ENCODE measurements at regions not wholly inside any gene's neighbourhood (a gene's known extent, or its start where the extent isn't known, plus 50 kb on each side); places are given as distances from the start of the nearest gene placed in this dataset.
"Not testable (repeated sequence)": the region's sequence is repeated elsewhere in the genome, so short reads cannot be mapped to it uniquely, and the experiment has no call there.

DNA sequence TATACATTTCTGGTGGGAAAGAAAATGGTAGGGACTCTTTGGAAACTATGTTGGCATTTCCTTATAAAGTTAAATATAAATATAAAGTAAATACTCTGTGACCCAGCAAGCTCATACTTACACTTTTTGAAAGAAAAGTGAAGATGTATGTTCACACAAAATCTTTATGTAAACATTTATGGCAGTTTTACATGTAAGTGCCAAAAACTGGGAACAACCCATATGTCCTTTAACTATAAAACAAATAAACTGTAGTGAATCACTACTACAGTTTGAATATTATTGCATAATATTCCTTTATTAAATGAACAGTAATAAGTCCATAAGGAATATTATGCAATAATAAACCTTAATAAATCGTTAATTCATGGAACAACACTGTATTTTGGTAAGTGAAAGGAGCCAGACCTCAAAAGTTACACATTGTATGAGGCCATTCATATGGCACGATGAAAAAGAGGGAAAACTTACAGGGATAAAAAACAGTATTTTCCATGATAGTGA is 1660.3 kb upstream of the LRRTM3 start:
- POLR2A ChIA-PET, result no interaction called here
- H3K27ac Mint-ChIP-seq, result no peak overlapping the region
- H3K4me3 ChIP-seq (ENCODE audit: control extremely low read depth in 1 of 5, extremely low read depth in 1 of 5, insufficient read depth in 1 of 5, low read depth in 2 of 5, low read length in 4 of 5), result no peak overlapping the region
- WGBS (ENCODE audit: insufficient coverage), result no CpG with 5 or more reads among the region's 2 CpGs
- no peaks in the 10 kb centered on the region for H3K27me3 Mint-ChIP-seq
- no peaks in the 10 kb centered on the region for H3K4me1 ChIP-seq (ENCODE audit: control insufficient read depth in 2 of 2, insufficient read depth in 2 of 2, low read length in 2 of 2)
- peaks cover 0 to 11% (median 0%) of the 10 kb centered on the region in 3 donors for H3K9me3 ChIP-seq (ENCODE audit: control extremely low read depth in 1 of 3, control insufficient read depth in 2 of 3, insufficient read depth in 1 of 3, low read length in 2 of 3)
- H2AFZ ChIP-seq (ENCODE audit: insufficient read depth, low read depth, low read length, poor library complexity, severe bottlenecking), result no peak overlapping the region
- H4K20me1 ChIP-seq (ENCODE audit: control insufficient read depth, insufficient read depth, low read length, poor library complexity, severe bottlenecking), result no peaks in the 10 kb centered on the region
- ATAC-seq (ENCODE audit: low read depth) (no peak), DNase-seq (no peak)
- H3K27ac ChIP-seq (ENCODE audit: low read length in 2 of 2), result no peak overlapping the region
- no peaks in the 10 kb centered on the region for H3K4me1 Mint-ChIP-seq
- CTCF ChIA-PET, result no interaction called here
- H3K79me2 ChIP-seq (ENCODE audit: control insufficient read depth, insufficient read depth, low read length), result no peaks in the 10 kb centered on the region
- H3K9ac ChIP-seq (ENCODE audit: low read length), result no peak overlapping the region
- H3K36me3 ChIP-seq (replicated peaks in 1 of 2; ENCODE audit: control extremely low read depth in 1 of 2, control insufficient read depth in 1 of 2, extremely low read depth in 1 of 2, insufficient read depth in 2 of 2, low read length in 1 of 2), result no peaks in the 10 kb centered on the region
- H3K9me3 Mint-ChIP-seq (ENCODE audit: insufficient read depth), result no peaks in the 10 kb centered on the region
- no peak overlapping the region for H3K4me3 Mint-ChIP-seq
- intact Hi-C loops (cut with micrococcal nuclease), result no loop called here
- TF ChIP-seq EZH2 (IDR thresholded peaks at IDR 0.05; ENCODE audit: borderline replicate concordance, insufficient read depth, low read depth, low read length, poor library complexity, severe bottlenecking), result no peak
- TF ChIP-seq, protein P1, sequence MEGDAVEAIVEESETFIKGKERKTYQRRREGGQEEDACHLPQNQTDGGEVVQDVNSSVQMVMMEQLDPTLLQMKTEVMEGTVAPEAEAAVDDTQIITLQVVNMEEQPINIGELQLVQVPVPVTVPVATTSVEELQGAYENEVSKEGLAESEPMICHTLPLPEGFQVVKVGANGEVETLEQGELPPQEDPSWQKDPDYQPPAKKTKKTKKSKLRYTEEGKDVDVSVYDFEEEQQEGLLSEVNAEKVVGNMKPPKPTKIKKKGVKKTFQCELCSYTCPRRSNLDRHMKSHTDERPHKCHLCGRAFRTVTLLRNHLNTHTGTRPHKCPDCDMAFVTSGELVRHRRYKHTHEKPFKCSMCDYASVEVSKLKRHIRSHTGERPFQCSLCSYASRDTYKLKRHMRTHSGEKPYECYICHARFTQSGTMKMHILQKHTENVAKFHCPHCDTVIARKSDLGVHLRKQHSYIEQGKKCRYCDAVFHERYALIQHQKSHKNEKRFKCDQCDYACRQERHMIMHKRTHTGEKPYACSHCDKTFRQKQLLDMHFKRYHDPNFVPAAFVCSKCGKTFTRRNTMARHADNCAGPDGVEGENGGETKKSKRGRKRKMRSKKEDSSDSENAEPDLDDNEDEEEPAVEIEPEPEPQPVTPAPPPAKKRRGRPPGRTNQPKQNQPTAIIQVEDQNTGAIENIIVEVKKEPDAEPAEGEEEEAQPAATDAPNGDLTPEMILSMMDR (IDR thresholded peaks at IDR 0.05), result no peak
- no peak overlapping the region for H3K4me2 ChIP-seq (replicated peaks; ENCODE audit: low read depth, low read length, poor library complexity, severe bottlenecking)
- no peaks in the 10 kb centered on the region for H3K27me3 ChIP-seq (replicated peaks in 1 of 4; ENCODE audit: control extremely low read depth in 1 of 4, control insufficient read depth in 3 of 4, insufficient read depth in 4 of 4, low read length in 3 of 4)

DNA sequence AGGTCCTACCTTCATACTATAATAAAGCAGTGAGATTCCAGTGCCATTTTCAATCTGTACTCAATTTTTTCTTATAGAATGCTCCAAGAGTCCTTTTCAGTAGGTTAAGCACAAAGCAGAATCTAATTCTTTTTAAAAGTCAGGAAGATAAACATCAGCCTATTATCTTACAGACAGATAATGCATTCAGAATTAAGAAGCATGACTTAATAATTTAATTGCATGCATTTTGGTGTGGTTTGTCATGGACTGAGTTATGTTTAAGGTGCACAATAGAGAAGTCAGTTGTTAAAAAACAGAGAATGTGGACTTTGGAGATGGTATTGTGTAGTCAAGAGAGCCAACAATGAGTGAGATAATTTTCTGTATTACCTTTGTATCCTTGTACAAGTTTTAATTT is 1656.3 kb upstream of the LRRTM3 start:
- H3K27ac Mint-ChIP-seq; ATAC-seq (ENCODE audit: low read depth); H3K9me3 ChIP-seq (ENCODE audit: control extremely low read depth in 1 of 3, control insufficient read depth in 2 of 3, insufficient read depth in 1 of 3, low read length in 2 of 3); H3K4me3 Mint-ChIP-seq; H3K4me1 Mint-ChIP-seq; intact Hi-C loops (cut with micrococcal nuclease); H2AFZ ChIP-seq (ENCODE audit: insufficient read depth, low read depth, low read length, poor library complexity, severe bottlenecking); H3K4me1 ChIP-seq (ENCODE audit: control insufficient read depth in 2 of 2, insufficient read depth in 2 of 2, low read length in 2 of 2); CTCF ChIA-PET; H3K9me3 Mint-ChIP-seq (ENCODE audit: insufficient read depth); H3K27me3 ChIP-seq (replicated peaks in 1 of 4; ENCODE audit: control extremely low read depth in 1 of 4, control insufficient read depth in 3 of 4, insufficient read depth in 4 of 4, low read length in 3 of 4); H3K79me2 ChIP-seq (ENCODE audit: control insufficient read depth, insufficient read depth, low read length); POLR2A ChIA-PET; H4K20me1 ChIP-seq (ENCODE audit: control insufficient read depth, insufficient read depth, low read length, poor library complexity, severe bottlenecking); H3K4me3 ChIP-seq (ENCODE audit: control extremely low read depth in 1 of 5, extremely low read depth in 1 of 5, insufficient read depth in 1 of 5, low read depth in 2 of 5, low read length in 4 of 5); H3K36me3 ChIP-seq (replicated peaks in 1 of 2; ENCODE audit: control extremely low read depth in 1 of 2, control insufficient read depth in 1 of 2, extremely low read depth in 1 of 2, insufficient read depth in 2 of 2, low read length in 1 of 2); DNase-seq; H3K9ac ChIP-seq (ENCODE audit: low read length); H3K27me3 Mint-ChIP-seq; H3K4me2 ChIP-seq (replicated peaks; ENCODE audit: low read depth, low read length, poor library complexity, severe bottlenecking); H3K27ac ChIP-seq (ENCODE audit: low read length in 2 of 2): not testable (repeated sequence)

Measured in B cell (primary cell).